ENCODE measurements at regions not wholly inside any gene's neighbourhood (a gene's known extent, or its start where the extent isn't known, plus 50 kb on each side); places are given as distances from the start of the nearest gene placed in this dataset.

DNA sequence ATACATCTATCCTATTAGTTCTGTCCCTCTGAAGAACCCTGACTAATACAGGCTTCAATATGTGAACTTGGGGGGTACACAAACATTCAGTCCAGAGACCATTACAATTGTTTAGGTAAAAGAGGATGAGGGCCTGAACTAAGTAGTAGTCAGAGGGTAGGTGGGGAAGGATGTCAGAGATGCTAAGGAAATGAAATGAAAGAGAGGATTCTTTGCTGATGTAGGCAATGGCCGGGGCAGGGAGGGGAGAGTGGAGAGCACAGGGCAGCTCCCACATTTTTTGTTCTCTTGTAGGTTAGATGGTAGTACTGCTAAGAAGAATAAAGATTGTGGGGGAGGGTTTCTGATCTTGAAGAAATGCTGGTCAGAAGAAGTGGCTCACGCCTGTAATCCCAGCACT is 60.8 kb downstream of the SOX4 start:
- TF ChIP-seq EZH2 (IDR thresholded peaks at IDR 0.05): no peak
- TF ChIP-seq POLR2AphosphoS5 (IDR thresholded peaks at IDR 0.05; ENCODE audit: borderline replicate concordance, low read depth, low read length): no peak
- no peak for TF ChIP-seq FOXP2 (optimal IDR thresholded peaks at IDR 0.05; ENCODE audit: control extremely low read depth, extremely low read length, insufficient read depth)
